PFSK-1 (cell line): ENCODE measurements at regions not wholly inside any gene's neighbourhood (a gene's known extent, or its start where the extent isn't known, plus 50 kb on each side); places are given as distances from the start of the nearest gene placed in this dataset.

Experiments used
- POLR2AphosphoS5 ChIP-seq: IDR thresholded peaks from 2 replicates; pipeline ENCODE4 v1.6.1; 2012; ENCODE audit warnings: low read depth, mild to moderate bottlenecking, control low read depth, low read length, moderate library complexity
- SIN3A ChIP-seq: IDR thresholded peaks from 2 replicates; pipeline ENCODE4 v1.6.1; 2012; ENCODE audit warnings: mild to moderate bottlenecking, low read length, moderate library complexity, borderline replicate concordance; ENCODE audit not compliant: insufficient read depth
- TAF1 ChIP-seq: IDR thresholded peaks from 2 replicates; pipeline ENCODE4 v1.6.1; 2012; ENCODE audit warnings: low read length, control low read depth, borderline replicate concordance; ENCODE audit not compliant: insufficient read depth

DNA sequence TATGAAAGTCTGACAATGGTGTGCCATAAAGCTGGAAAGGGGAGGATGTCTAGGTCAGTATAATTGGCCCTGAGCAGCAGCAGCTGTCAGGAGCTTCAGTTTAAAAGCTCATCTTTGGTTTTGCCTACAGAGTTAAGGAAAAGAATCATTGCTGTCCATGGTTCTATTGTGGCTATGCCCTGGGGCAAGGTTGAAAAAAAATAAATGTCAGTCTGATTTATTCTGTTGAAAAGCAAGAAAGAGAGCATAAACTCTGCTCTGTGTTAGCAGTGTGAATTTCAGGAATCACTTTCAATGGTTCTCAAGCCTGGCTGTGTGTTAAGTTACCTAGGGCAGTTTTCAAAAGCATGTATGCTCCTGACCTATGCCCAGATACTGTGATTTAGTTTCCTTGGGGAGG lies 446.7 kb downstream of the SETBP1 start:
- TF ChIP-seq SIN3A (no peak), POLR2AphosphoS5 (no peak), TAF1 (no peak)
